ENCODE measurements at regions not wholly inside any gene's neighbourhood (a gene's known extent, or its start where the extent isn't known, plus 50 kb on each side); places are given as distances from the start of the nearest gene placed in this dataset.

GRCh38 chr2:239673641-239674040 lies 272.8 kb upstream of the HDAC4 start:
- no peak for FAIRE-seq
- no peak for DNase-seq (ENCODE audit: extremely low spot score, insufficient read length, low read depth)

- FAIRE-seq (no peak), DNase-seq (ENCODE audit: extremely low spot score, insufficient read length, low read depth) (no peak)
Observed at GRCh38 chr2:239671916-239672849, 271.4 kb upstream of the HDAC4 start.

- FAIRE-seq, result no peak
- no peak for DNase-seq (ENCODE audit: extremely low spot score, insufficient read length, low read depth)
Observed at GRCh38 chr2:239671471-239671870, 270.7 kb upstream of the HDAC4 start.

- DNase-seq (ENCODE audit: extremely low spot score, insufficient read length, low read depth) (no peak), FAIRE-seq (no peak)
Observed at GRCh38 chr2:239670463-239671120, 269.8 kb upstream of the HDAC4 start.

- DNase-seq (ENCODE audit: extremely low spot score, insufficient read length, low read depth) (no peak), FAIRE-seq (no peak)
Observed at GRCh38 chr2:239669899-239670460, 269.2 kb upstream of the HDAC4 start.

- no peak for FAIRE-seq
- DNase-seq (ENCODE audit: extremely low spot score, insufficient read length, low read depth), result no peak
Observed at GRCh38 chr2:239669181-239669898, 268.5 kb upstream of the HDAC4 start.

GRCh38 chr2:239668651-239669050 lies 267.8 kb upstream of the HDAC4 start:
- DNase-seq (ENCODE audit: extremely low spot score, insufficient read length, low read depth), result no peak
- FAIRE-seq, result no peak

GRCh38 chr2:239668042-239668441 lies 267.2 kb upstream of the HDAC4 start:
- FAIRE-seq (no peak), DNase-seq (ENCODE audit: extremely low spot score, insufficient read length, low read depth) (no peak)

- DNase-seq (ENCODE audit: extremely low spot score, insufficient read length, low read depth), result no peak
- no peak for FAIRE-seq
Observed at GRCh38 chr2:239667431-239667985, 266.7 kb upstream of the HDAC4 start.

GRCh38 chr2:239666855-239667376 lies 266.1 kb upstream of the HDAC4 start:
- FAIRE-seq (no peak), DNase-seq (ENCODE audit: extremely low spot score, insufficient read length, low read depth) (no peak)

GRCh38 chr2:239666053-239666854 lies 265.4 kb upstream of the HDAC4 start:
- FAIRE-seq (no peak), DNase-seq (ENCODE audit: extremely low spot score, insufficient read length, low read depth) (no peak)

- DNase-seq (ENCODE audit: extremely low spot score, insufficient read length, low read depth) (no peak), FAIRE-seq (no peak)
Observed at GRCh38 chr2:239664216-239664810, 263.5 kb upstream of the HDAC4 start.

GRCh38 chr2:239663364-239663924 lies 262.6 kb upstream of the HDAC4 start:
- DNase-seq (ENCODE audit: extremely low spot score, insufficient read length, low read depth), result no peak

GRCh38 chr2:239662413-239663120 lies 261.7 kb upstream of the HDAC4 start:
- FAIRE-seq, result no peak
- DNase-seq (ENCODE audit: extremely low spot score, insufficient read length, low read depth), result no peak

More at GRCh38 chr2:239663364-239663924, 262.6 kb upstream of the HDAC4 start:
- FAIRE-seq, result no peak

GRCh38 chr2:239661334-239662312 lies 260.8 kb upstream of the HDAC4 start:
- DNase-seq (ENCODE audit: extremely low spot score, insufficient read length, low read depth) (no peak), FAIRE-seq (no peak)

- no peak for FAIRE-seq
- no peak for DNase-seq (ENCODE audit: extremely low spot score, insufficient read length, low read depth)
Observed at GRCh38 chr2:239660390-239661230, 259.8 kb upstream of the HDAC4 start.
